OCI-LY7 (cell line): ENCODE measurements at regions not wholly inside any gene's neighbourhood (a gene's known extent, or its start where the extent isn't known, plus 50 kb on each side); places are given as distances from the start of the nearest gene placed in this dataset.

ENCODE experiments used
- BruUV-seq: library from RNA; stranded (reverse); fragments of 400-500 nt; replicated peaks from 2 replicates; lab custom pipeline; 2021; lab: Mats Ljungman, UMichigan
- CTCF ChIA-PET: fragments of 300-600 bp; sonication (Branson Sonifier 250); formaldehyde crosslinking; loops from one replicate; lab custom pipeline; 2022; ENCODE audit warnings: antibody characterized with exemption; ENCODE audit not compliant: unreplicated experiment; lab: Charles Lee
- POLR2A ChIA-PET: fragments of 300-600 bp; sonication (Branson Sonifier 250); formaldehyde crosslinking; loops from one replicate; lab custom pipeline; 2022; ENCODE audit warnings: antibody characterized with exemption; lab: Charles Lee
- DNase-seq: peaks from one replicate; pipeline ENCODE4 v3.0.0-alpha.2; 2015; ENCODE audit warnings: low spot score
- H2AFZ ChIP-seq: fragments of 200-600 bp; sonication (generic), shearing (Covaris generic); 2 replicates; pipeline ENCODE4 v1.6.1; 2014; ENCODE audit warnings: mild to moderate bottlenecking, antibody characterized with exemption, low read length, moderate library complexity
- H3K27ac ChIP-seq: fragments of 200-600 bp; sonication (generic); 2 replicates; pipeline ENCODE4 v1.5.1; 2014; ENCODE audit warnings: mixed run types, low read depth, mild to moderate bottlenecking, moderate library complexity, low read length, inconsistent platforms; ENCODE audit not compliant: poor library complexity, severe bottlenecking
- H3K36me3 ChIP-seq: fragments of 200-600 bp; sonication (generic); 2 replicates; pipeline ENCODE4 v1.6.1; 2014; ENCODE audit warnings: mild to moderate bottlenecking, antibody characterized with exemption, low read length, moderate library complexity, mixed read lengths; ENCODE audit not compliant: insufficient read depth
- H3K4me1 ChIP-seq: fragments of 200-600 bp; sonication (generic); 2 replicates; pipeline ENCODE4 v1.5.1; 2014; ENCODE audit warnings: mild to moderate bottlenecking, low read length; ENCODE audit not compliant: insufficient read depth, poor library complexity, severe bottlenecking
- H3K4me2 ChIP-seq: fragments of 200-600 bp; sonication (generic); 2 replicates; pipeline ENCODE4 v1.6.1; 2014; ENCODE audit warnings: mild to moderate bottlenecking, low read length
- H3K4me3 ChIP-seq: fragments of 200-600 bp; sonication (generic); 2 replicates; pipeline ENCODE4 v1.5.1; 2014; ENCODE audit warnings: mild to moderate bottlenecking, low read depth, low read length; ENCODE audit not compliant: poor library complexity, severe bottlenecking
- H3K79me2 ChIP-seq: fragments of 200-600 bp; sonication (generic); 2 replicates; pipeline ENCODE4 v1.6.1; 2016; ENCODE audit warnings: low read depth, mild to moderate bottlenecking, low read length, moderate library complexity, mixed read lengths; ENCODE audit not compliant: insufficient read depth
- H3K9me2 ChIP-seq: fragments of 200-600 bp; sonication (generic); 2 replicates; pipeline ENCODE4 v1.6.1; 2016; ENCODE audit warnings: mild to moderate bottlenecking, low read length, mixed read lengths; ENCODE audit not compliant: insufficient read depth
- H3K9me3 ChIP-seq: fragments of 200-600 bp; sonication (generic); 2 replicates; pipeline ENCODE4 v1.6.1; 2014; ENCODE audit warnings: mild to moderate bottlenecking, mixed run types, low read length, mixed read lengths
- H4K20me1 ChIP-seq: fragments of 200-600 bp; sonication (generic); 2 replicates; pipeline ENCODE4 v1.6.1; 2014; ENCODE audit warnings: mild to moderate bottlenecking, antibody characterized with exemption, low read length, moderate library complexity, mixed read lengths; ENCODE audit not compliant: insufficient read depth
- CTCF ChIP-seq: fragments of 200-600 bp; sonication (generic); conservative IDR thresholded peaks from 2 replicates; pipeline ENCODE4 v1.5.1; 2014; ENCODE audit warnings: mild to moderate bottlenecking, antibody characterized with exemption, low read length, moderate library complexity, mixed read lengths
- EZH2phosphoT487 ChIP-seq: fragments of 200-600 bp; sonication (generic); IDR thresholded peaks from 2 replicates; pipeline ENCODE4 v1.6.1; 2018; ENCODE audit warnings: low read depth, borderline replicate concordance, mild to moderate bottlenecking, mixed run types, antibody characterized with exemption, low read length, moderate library complexity, mixed read lengths
- intact Hi-C: fragments of 100-400 bp; cut with micrococcal nuclease; formaldehyde crosslinking; loops from one replicate; pipeline ENCODE4 v1.10.0; 2022; ENCODE audit not compliant: unreplicated experiment

DNA sequence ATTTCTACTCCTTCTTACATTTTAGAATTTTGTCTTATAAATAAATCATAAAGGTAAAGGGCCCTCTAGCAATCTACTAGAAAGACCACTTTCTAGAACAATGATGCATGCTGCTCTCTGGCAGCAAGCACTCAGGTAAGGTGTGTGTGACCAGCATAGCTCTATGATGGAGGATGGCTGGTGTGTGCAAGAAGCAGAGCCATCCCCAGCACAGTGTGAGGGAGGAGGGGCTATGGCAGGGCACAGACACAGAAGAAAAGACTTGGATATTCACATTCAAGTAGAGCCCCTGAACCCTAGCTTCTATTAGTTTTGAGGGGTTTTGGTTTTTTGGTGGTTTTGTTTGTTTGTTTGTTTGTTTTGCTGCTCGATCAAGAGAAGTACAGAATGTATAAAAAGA lies 277.1 kb upstream of the CCDC54 start:
- no TSS peak for BruUV-seq
- no peak for TF ChIP-seq CTCF
- no peak for TF ChIP-seq EZH2phosphoT487
- Histone ChIP-seq H4K20me1 (no peaks in the 10 kb centered on the region), H3K79me2 (no peaks in the 10 kb centered on the region), H3K4me3 (no peak overlapping the region), H2AFZ (no peak overlapping the region), H3K9me3 (no peaks in the 10 kb centered on the region), H3K4me2 (no peak overlapping the region), H3K9me2 (no peaks in the 10 kb centered on the region), H3K36me3 (no peaks in the 10 kb centered on the region), H3K27ac (no peak overlapping the region), H3K4me1 (no peaks in the 10 kb centered on the region)
- CTCF ChIA-PET, result no interaction called here
- DNase-seq, result no peak
- POLR2A ChIA-PET, result interaction anchor here (1.0 to 1.4 kb wide), 2 partner anchors 15 to 17 kb away, joined by 3 read pairs; no protein-coding TSS in a partner anchor
- intact Hi-C loops, result no loop called here

DNA sequence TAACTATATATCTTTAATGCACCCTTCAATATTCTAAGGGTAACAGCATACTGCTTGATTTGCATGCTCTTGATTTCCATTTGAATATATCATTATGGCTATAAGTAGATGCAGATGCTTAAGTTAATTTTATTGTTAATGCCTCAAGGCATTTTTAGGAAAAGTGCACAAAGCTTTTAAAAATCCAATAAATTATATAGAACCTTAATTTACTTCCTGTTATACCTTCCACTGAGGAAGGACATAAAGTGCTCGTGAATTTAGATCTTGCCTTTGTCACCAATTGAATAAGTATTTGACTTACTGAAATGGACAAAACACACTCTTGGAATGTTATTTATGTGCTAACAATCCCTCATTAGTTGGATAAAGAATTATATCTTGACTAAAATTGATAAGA lies 276.7 kb upstream of the CCDC54 start:
- H4K20me1 ChIP-seq, result no peaks in the 10 kb centered on the region
- no peaks in the 10 kb centered on the region for H3K9me2 ChIP-seq
- H3K27ac ChIP-seq, result no peak overlapping the region
- no peak for DNase-seq
- H3K9me3 ChIP-seq, result no peaks in the 10 kb centered on the region
- no peak overlapping the region for H2AFZ ChIP-seq
- ChIA-PET POLR2A (interaction anchor here (1.4 kb wide), 1 partner anchor 14 kb away, joined by 3 read pairs; no protein-coding TSS in a partner anchor), CTCF (no interaction called here)
- H3K4me1 ChIP-seq, result no peaks in the 10 kb centered on the region
- H3K36me3 ChIP-seq, result no peaks in the 10 kb centered on the region
- no peaks in the 10 kb centered on the region for H3K79me2 ChIP-seq
- no peak for TF ChIP-seq CTCF
- TF ChIP-seq EZH2phosphoT487, result no peak
- H3K4me3 ChIP-seq, result no peak overlapping the region
- intact Hi-C loops, result no loop called here
- BruUV-seq, result no TSS peak
- no peak overlapping the region for H3K4me2 ChIP-seq

- Histone ChIP-seq H3K9me3 (no peaks in the 10 kb centered on the region), H2AFZ (no peak overlapping the region), H4K20me1 (no peaks in the 10 kb centered on the region), H3K27ac (no peak overlapping the region), H3K4me3 (no peak overlapping the region), H3K36me3 (no peaks in the 10 kb centered on the region), H3K4me2 (no peak overlapping the region), H3K4me1 (no peaks in the 10 kb centered on the region), H3K79me2 (no peaks in the 10 kb centered on the region), H3K9me2 (no peaks in the 10 kb centered on the region)
- intact Hi-C loops, result no loop called here
- ChIA-PET POLR2A (interaction anchor here (0.7 to 0.8 kb wide), 2 partner anchors 14 to 156 kb away, joined by 3 to 9 read pairs; no protein-coding TSS in a partner anchor), CTCF (no interaction called here)
- no peak for TF ChIP-seq CTCF
- no peak for TF ChIP-seq EZH2phosphoT487
- no peak for DNase-seq
- BruUV-seq, result no TSS peak
Measured at GRCh38 chr3:107103786-107104185, 273.5 kb upstream of the CCDC54 start.
